Peyer's patch (tissue), 4 donors: ENCODE measurements at regions not wholly inside any gene's neighbourhood (a gene's known extent, or its start where the extent isn't known, plus 50 kb on each side); places are given as distances from the start of the nearest gene placed in this dataset.

Source experiments
- CTCF ChIP-seq, 6 experiments: fragments of 450-650 bp in 4 of 6; fragments of 200-600 bp in 2 of 6; sonication (generic) in 1 of 6; IDR thresholded peaks; one replicate each; pipeline ENCODE4 v1.5.1; 2017 to 2019; ENCODE audit warnings: antibody characterized with exemption in 6 of 6, mild to moderate bottlenecking in 3 of 6, moderate library complexity in 1 of 6
- POLR2A ChIP-seq, 2 donors: fragments of 450-650 bp; IDR thresholded peaks; one replicate each; pipeline ENCODE4 v1.5.1; 2017; ENCODE audit warnings: antibody characterized with exemption in 2 of 2, mild to moderate bottlenecking in 2 of 2, moderate library complexity in 2 of 2

DNA sequence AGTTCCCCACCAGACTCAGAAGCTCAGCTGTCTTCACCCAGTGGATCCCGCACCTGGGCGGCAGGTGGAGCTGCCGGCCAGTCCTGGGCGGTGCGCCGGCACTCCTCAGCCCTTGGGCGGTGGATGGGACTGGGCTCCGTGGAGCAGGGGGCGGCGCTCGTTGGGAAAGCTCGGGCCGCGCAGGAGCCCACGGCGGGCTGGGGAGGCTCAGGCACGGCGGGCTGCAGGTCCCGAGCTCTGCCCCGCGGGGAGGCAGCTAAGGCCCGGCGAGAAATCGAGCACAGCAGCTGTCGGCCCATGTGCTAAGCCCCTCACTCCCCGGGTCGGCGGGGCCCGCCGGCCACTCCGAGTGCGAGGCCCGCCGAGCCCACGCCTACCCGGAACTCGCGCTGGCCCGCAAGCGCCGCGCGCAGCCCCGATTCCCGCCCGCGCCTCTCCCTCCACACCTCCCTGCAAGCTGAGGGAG lies 560.0 kb downstream of the BRINP1 start:
- TF ChIP-seq CTCF (IDR thresholded peaks at IDR 0.05): no peak
- no peak for TF ChIP-seq POLR2A (IDR thresholded peaks at IDR 0.05)
